GM10266 (cell line): ENCODE measurements at regions not wholly inside any gene's neighbourhood (a gene's known extent, or its start where the extent isn't known, plus 50 kb on each side); places are given as distances from the start of the nearest gene placed in this dataset.

Source experiments
- DNase-seq: peaks from one replicate; pipeline ENCODE4 v3.0.0; 2012; ENCODE audit errors: extremely low spot score
- TF ChIP-seq, protein P1 (sequence below): IDR thresholded peaks from 2 replicates; pipeline ENCODE4 v1.5.1; 2012; ENCODE audit warnings: mild to moderate bottlenecking, low read depth; ENCODE audit not compliant: control insufficient read depth, insufficient read depth; ENCODE audit errors: missing control alignments

DNA sequence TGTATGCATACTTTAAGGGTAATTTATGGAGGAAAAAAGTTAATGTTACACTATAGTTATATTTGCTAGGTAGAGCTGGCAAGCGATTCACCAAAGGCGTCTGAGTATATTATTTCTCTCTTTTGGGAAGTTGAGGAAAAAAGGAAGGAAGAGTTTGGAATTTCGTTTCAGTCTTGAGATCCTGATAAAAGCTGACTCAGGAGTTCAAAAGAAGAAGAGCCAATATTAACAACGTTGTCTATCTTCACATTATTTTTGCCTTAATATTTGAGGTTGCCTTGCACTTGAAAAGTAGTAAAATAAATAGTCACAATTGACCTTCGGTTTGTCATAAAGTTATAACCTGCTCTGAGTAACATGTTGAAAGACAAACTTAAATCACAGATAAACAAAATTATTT is 888.6 kb downstream of the KCNJ2 start:
- TF ChIP-seq, protein P1, sequence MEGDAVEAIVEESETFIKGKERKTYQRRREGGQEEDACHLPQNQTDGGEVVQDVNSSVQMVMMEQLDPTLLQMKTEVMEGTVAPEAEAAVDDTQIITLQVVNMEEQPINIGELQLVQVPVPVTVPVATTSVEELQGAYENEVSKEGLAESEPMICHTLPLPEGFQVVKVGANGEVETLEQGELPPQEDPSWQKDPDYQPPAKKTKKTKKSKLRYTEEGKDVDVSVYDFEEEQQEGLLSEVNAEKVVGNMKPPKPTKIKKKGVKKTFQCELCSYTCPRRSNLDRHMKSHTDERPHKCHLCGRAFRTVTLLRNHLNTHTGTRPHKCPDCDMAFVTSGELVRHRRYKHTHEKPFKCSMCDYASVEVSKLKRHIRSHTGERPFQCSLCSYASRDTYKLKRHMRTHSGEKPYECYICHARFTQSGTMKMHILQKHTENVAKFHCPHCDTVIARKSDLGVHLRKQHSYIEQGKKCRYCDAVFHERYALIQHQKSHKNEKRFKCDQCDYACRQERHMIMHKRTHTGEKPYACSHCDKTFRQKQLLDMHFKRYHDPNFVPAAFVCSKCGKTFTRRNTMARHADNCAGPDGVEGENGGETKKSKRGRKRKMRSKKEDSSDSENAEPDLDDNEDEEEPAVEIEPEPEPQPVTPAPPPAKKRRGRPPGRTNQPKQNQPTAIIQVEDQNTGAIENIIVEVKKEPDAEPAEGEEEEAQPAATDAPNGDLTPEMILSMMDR: no peak
- DNase-seq: no peak

- DNase-seq: no peak
- TF ChIP-seq, protein P1: no peak
Measured at GRCh38 chr17:71063127-71063526, 893.8 kb downstream of the KCNJ2 start.

- no peak for DNase-seq
Measured at GRCh38 chr17:71063559-71063958, 894.2 kb downstream of the KCNJ2 start.

DNA sequence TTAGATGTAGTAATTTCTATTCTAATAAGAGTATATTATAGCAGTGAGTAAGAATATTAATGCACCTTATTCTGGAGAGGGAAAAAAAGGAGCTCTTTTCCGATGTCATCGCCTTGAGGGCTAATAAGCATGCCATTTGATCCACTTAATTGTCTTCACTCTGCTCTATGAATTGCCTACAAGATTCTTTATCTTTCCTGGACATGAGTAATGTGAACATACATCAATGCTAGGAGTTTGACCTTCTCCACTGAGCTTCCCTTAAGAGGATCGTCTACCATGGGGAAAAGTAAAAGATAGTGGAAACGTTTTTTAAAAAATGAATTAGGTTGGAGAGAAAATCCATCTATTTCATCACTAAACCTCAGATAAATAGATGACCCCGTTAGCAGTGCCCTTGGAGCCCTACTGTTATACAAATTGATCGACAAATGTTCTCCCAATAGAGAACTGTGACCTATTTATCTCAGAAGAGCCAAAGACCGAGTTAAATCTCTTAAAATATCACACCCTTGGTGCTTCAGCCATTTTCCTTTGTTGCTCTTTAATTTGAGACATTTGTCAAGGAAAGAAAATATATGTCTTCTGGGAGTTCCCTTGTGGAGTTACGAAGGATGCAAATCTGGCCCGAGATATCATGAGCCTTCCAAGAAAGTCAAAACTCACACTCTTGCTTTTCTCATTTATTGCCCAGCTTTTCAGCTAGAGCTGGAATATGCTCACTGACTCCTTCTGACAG is 898.5 kb downstream of the KCNJ2 start:
- no peak for DNase-seq
- TF ChIP-seq, protein P1: no peak

More at GRCh38 chr17:71063559-71063958, 894.2 kb downstream of the KCNJ2 start:
- TF ChIP-seq, protein P1: no peak

GRCh38 chr17:71068408-71068750 is 899.0 kb downstream of the KCNJ2 start:
- no peak for DNase-seq
- TF ChIP-seq, protein P1: no peak

GRCh38 chr17:71071041-71071440 is 901.7 kb downstream of the KCNJ2 start:
- no peak for DNase-seq
- TF ChIP-seq, protein P1: no peak

DNA sequence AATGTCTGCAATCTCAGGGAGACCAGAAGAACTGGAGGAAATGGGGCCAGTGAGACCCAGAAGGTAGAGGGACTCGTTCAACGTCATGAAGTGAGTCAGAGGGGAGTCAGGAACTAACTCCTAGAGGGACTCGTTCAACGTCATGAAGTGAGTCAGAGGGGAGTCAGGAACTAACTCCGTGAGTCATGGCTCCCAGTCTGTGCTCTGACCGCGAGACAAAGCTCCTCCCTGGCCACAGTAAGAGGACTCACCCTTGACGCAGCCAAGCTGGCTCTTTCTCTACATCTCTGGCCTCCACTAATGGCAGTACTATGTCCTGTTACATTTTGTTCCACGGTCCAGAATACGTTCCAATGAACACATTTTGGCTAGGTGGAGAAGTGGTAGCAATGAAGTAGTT is 902.5 kb downstream of the KCNJ2 start:
- DNase-seq: no peak
- TF ChIP-seq, protein P1: no peak
